SIG-M5 (cell line): ENCODE measurements at regions not wholly inside any gene's neighbourhood (a gene's known extent, or its start where the extent isn't known, plus 50 kb on each side); places are given as distances from the start of the nearest gene placed in this dataset.
"Not testable (repeated sequence)": the region's sequence is repeated elsewhere in the genome, so short reads cannot be mapped to it uniquely, and the experiment has no call there.

Source experiments
- DNase-seq: peaks from one replicate; lab custom pipeline; 2025; lab: John Stamatoyannopoulos, UW

- no peak for DNase-seq
Observed at GRCh38 chr18:67007085-67007484, 403.2 kb upstream of the CDH19 start.

DNA sequence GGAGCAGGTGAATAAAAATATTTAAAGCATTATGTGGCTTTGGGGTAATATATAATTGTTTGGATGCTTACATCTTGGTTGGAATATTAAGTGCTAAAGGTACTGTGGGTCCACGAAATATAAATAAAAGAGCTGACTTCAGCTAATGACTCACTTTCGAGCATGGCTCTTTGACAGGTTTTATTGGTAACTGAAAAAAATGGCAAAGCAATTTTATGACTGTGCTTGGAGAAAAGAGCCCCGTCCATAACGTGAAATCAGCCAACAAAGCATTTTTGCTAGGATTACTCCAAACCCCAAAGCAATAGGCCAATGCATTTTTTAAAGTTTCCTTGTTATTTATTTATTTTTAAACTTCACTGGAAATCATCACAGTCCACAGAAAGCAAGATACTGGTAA, 397.2 kb upstream of the CDH19 start:
- no peak for DNase-seq

DNA sequence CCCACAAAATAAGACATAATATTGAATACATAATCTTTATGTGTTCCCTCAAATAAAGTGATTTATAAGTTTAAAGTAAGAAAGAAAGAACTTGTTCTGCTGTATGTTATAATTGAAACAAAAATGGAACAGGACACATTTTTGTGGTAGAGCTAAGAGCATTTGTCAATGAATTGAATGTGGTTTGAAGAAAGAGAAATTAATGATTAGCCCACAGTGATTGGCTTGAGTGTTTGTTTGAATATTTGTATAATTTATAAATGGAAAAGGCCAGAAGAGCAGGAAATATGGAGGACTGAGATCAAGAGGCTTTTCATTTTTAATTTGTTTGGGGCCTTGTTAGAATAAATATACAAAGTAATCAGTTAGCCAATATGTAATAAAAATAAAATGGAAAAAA, 395.1 kb upstream of the CDH19 start:
- no peak for DNase-seq

GRCh38 chr18:66995270-66995669, 391.4 kb upstream of the CDH19 start:
- no peak for DNase-seq

DNA sequence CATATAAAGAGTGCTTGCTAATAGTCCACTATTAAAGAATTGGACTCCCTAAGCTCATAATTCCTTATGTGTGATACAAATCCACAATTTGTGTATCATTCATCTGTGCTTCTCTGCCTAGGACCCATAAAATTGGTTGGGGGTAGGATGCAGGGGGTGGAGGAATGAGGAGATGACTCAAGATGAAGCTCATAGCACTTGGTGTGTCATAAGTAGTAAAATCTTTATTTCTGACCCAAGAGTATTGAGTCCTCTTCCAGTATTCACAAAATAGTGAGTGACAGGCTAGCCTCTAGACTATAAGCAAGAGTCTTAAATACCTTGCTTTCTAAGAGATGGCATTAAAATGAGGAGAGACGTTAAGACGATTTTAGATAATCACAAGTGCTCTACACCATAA, 390.9 kb upstream of the CDH19 start:
- DNase-seq = no peak

GRCh38 chr18:66993492-66993891, 389.6 kb upstream of the CDH19 start:
- no peak for DNase-seq

DNA sequence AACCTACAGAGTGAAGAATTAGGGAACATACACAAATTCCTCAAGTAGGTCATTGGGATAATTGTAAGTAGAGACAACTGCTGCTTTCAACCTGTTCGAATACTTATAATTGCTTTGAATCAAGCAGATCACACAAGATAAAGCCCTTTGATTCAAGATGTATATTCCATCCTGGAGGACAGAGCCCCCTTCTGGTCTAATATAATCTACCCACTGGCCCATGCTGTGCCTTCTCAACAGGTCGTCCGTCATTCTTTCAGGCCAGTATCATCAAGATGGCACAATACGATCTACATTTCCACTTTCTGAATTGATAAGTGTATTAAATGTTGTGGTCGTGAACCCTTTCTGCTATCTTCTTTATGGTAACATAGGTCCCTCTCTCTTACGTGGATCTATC, 387.0 kb upstream of the CDH19 start:
- DNase-seq = no peak

DNA sequence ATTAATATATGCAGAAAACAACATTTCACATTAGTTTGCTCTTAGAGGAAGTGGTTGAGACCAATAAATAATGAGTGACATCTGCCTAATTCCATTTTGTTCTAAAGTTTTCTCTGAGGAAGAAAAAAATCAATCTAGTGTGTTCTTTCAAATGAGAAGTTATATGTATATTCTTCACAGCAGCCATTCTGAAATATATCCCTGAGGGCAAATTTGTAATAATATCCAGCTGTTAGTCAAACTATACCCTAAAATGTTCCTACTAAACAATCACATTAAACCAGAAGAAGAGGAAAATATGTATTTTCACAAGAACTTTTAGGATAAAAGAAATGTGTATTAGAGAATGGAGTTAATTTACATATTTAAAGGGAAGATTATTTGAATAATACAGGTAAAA, 375.1 kb upstream of the CDH19 start:
- DNase-seq = no peak

DNA sequence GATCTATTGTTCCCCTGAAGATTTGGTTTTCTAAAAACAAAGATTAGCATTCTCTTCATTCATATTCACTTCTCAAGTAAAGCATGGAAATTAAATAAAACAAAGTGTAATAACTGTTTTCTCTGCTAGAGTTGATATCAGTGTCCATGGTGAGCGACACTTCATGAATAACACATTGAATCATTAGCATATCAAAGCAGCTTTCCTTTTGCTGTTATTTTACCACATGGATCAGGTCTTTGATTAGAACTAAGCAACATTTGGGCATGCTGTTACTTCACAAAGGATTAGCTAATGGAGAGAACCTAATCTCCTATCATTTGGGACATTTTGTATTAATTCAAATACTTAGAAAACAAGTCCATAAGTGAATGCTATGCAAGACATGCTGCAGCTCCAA, 368.8 kb upstream of the CDH19 start:
- no peak for DNase-seq

GRCh38 chr18:66971960-66972359, 368.1 kb upstream of the CDH19 start:
- DNase-seq = no peak

DNA sequence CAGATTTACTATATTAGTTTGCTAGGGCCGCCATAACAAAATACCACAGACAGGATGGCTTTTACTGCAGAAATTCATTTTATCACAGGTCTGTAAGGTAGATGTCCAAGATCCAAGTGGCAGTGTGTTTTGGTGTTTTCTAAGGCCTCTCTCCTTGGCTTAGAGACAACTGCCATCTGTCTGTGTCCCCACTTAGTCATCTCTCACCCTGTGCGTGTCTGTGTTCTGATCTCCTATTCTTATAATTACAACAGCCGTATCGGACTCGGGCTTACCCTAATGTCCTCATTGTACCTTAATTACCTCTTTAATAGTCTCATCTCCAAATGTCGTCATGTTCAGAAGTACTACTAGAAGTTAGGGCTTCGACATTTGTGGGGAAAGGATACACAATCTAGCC, 362.3 kb upstream of the CDH19 start:
- DNase-seq = no peak

DNA sequence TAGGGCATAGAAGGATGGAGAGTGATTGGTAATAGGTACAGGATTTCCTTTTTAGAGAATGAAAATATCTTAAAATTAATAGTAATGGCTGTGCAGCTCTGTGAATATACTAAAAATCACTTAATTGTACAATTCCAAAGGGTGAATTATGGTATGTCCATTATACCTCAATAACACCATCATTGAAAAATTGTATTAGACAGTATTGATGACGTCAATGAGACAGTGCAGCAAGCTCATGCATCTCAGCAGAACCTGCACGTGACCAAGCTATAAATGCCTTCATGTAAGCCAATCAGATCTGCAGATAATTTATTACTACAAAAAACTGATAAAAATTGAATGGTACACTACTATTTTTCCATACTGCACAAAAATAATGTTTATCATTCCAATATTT, 354.4 kb upstream of the CDH19 start:
- no peak for DNase-seq

DNA sequence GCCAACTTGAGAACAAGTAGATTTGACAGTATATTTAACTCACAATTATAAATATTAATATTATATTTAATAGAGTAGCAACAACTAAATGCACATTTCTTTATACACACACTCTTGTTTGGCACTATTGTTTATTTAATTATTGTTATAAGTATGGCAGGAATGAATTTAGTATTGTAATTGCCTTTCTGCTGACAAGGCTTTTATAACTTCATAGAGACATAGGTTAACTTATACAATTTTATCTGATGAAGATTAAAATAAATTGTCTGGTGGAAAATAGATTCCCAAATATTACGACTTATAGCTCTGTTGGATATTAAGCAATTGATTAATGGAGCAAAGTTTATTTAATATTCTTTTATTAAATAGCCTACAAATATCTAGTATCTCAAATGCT, 347.9 kb upstream of the CDH19 start:
- no peak for DNase-seq

GRCh38 chr18:66949419-66949818, 345.5 kb upstream of the CDH19 start:
- DNase-seq = no peak

- DNase-seq = no peak
Observed at GRCh38 chr18:66937546-66937945, 333.7 kb upstream of the CDH19 start.

- no peak for DNase-seq
Observed at GRCh38 chr18:66931010-66931409, 327.1 kb upstream of the CDH19 start.

GRCh38 chr18:66916834-66917233, 312.9 kb upstream of the CDH19 start:
- DNase-seq = no peak

GRCh38 chr18:66900837-66901236, 296.9 kb upstream of the CDH19 start:
- DNase-seq = no peak

DNA sequence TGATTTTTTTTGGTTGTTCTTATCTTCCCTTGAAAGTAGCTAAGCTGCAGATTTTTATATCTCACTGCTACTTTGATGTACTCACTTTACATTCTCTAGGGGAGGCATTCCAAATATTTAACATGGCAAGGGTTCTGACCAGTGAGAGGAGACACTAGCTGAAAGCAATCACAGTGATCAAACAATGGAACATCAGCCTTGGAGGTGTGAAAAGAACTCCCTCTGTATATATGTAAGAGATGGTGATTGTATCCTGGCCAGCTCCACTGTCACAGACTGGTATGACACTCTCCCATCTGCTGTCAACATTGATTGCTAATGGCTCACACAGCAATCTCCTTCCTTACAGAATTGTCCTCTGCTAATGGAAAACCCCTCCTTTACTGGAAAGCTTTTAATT, 291.7 kb upstream of the CDH19 start:
- no peak for DNase-seq

DNA sequence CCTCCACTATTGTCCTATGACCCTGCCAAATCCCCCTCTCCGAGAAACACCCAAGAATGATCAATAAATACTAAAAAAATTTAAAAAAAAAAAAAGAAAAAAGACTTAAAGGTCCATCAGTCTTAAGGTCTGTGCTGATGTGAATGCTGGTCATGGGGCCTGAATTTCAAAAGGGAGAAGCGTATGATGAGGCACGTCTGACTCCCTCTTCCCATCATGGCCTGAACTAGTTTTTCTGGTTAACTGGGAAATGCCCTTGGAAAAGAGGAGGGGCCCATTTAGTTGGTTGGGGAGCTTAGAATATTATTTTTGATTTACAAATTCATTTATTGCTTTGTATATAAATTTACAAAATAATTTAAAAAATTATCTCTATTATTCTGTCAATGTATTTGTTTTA, 291.0 kb upstream of the CDH19 start:
- DNase-seq = no peak

DNA sequence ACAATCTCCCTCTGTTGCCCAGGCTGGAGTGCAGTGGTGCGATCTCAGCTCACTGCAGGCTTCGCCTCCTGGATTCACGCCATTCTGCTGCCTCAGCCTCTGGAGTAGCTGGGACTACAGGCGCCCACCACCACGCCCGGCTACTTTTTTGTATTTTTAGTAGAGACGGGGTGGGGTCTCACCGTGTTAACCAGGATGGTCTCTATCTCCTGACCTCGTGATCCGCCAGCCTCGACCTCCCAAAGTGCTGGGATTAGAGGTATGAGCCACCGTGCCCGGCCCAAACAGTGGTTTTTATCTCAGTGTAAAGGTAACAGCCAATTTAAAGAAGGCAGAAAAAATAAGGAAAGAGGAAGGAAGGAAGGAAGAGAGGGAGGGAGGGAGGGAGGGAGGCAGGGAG, 288.5 kb upstream of the CDH19 start:
- DNase-seq = not testable (repeated sequence)

GRCh38 chr18:66874812-66875474, 271.1 kb upstream of the CDH19 start:
- DNase-seq = no peak

DNA sequence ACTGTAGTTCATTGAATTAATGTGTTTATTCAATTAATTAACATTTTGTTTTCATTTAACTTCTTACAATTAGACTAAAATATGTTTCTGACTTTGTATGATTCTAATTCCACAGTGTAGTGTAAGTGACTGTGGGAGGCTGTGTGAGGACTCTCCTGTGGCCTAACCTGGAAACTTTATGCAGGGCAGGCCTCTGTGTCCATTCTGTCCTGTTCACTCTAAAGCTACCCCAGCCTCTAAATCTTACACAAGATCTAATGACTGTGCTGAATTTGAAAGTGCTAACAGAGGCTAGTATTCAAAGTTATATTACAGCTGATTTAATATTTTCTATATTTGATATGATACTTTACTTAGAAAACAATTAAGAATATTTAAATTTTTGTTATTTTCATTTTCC, 270.5 kb upstream of the CDH19 start:
- no peak for DNase-seq

DNA sequence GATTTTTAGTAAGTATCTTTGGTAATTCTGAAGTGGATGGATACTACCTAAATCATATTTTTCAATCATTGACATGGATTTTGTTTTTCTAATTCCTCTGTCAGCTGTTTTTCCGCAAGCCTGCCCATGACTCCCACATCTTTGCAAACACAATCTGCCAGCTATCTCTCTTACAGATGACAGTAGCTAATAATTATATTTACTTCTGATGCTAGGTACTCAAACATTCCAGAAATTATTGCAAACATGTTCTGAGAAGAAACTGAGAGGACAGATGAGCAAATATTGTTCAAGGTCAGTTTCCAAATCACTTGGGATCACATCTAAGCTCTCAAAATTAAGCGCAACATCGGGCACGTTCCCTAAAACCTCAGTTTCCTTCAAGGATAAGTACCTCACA, 270.0 kb upstream of the CDH19 start:
- DNase-seq = no peak

GRCh38 chr18:66872277-66872676, 268.4 kb upstream of the CDH19 start:
- DNase-seq = no peak
